Femur (tissue), 1 donor: ENCODE measurements at regions not wholly inside any gene's neighbourhood (a gene's known extent, or its start where the extent isn't known, plus 50 kb on each side); places are given as distances from the start of the nearest gene placed in this dataset.
"Not testable (repeated sequence)": the region's sequence is repeated elsewhere in the genome, so short reads cannot be mapped to it uniquely, and the experiment has no call there.

Source experiments
- DNase-seq: peaks from one replicate; pipeline ENCODE4 v3.0.0-alpha.2; 2017

- no peak for DNase-seq
Observed at GRCh38 chr11:34001557-34002064, 49.9 kb upstream of the CAPRIN1 start.

- DNase-seq, result no peak
Observed at GRCh38 chr11:33999393-33999792, 52.1 kb upstream of the CAPRIN1 start.

- DNase-seq, result no peak
Observed at GRCh38 chr11:33997584-33998251, 53.8 kb upstream of the CAPRIN1 start.

- peak; percentile 79 for DNase-seq
Observed at GRCh38 chr11:33996498-33997454, 54.8 kb upstream of the CAPRIN1 start.

- no peak for DNase-seq
Observed at GRCh38 chr11:33994937-33995336, 56.6 kb upstream of the CAPRIN1 start.

GRCh38 chr11:33991136-33991535 lies 60.4 kb upstream of the CAPRIN1 start:
- DNase-seq, result not testable (repeated sequence)

- DNase-seq, result not testable (repeated sequence)
Observed at GRCh38 chr11:33990131-33990530, 61.4 kb upstream of the CAPRIN1 start.

- DNase-seq, result no peak
Observed at GRCh38 chr11:33989461-33989860, 62.1 kb upstream of the CAPRIN1 start.

GRCh38 chr11:33988586-33989370 lies 62.8 kb upstream of the CAPRIN1 start:
- DNase-seq, result no peak

- DNase-seq, result peak; percentile 83
Observed at GRCh38 chr11:33987975-33988580, 63.5 kb upstream of the CAPRIN1 start.

- DNase-seq, result no peak
Observed at GRCh38 chr11:33987545-33987944, 64.0 kb upstream of the CAPRIN1 start.

GRCh38 chr11:33986597-33987501 lies 64.7 kb upstream of the CAPRIN1 start:
- DNase-seq, result not testable (repeated sequence)

- DNase-seq, result no peak
Observed at GRCh38 chr11:33984682-33985389, 66.7 kb upstream of the CAPRIN1 start.

- no peak for DNase-seq
Observed at GRCh38 chr11:33982661-33983060, 68.9 kb upstream of the CAPRIN1 start.

- no peak for DNase-seq
Observed at GRCh38 chr11:33980897-33981296, 70.6 kb upstream of the CAPRIN1 start.

GRCh38 chr11:33978376-33978775 lies 73.2 kb upstream of the CAPRIN1 start:
- DNase-seq, result no peak

- DNase-seq, result no peak
Observed at GRCh38 chr11:33977676-33978075, 73.9 kb upstream of the CAPRIN1 start.

GRCh38 chr11:33976495-33977199 lies 74.9 kb upstream of the CAPRIN1 start:
- DNase-seq, result no peak

- DNase-seq, result no peak
Observed at GRCh38 chr11:33974804-33975203, 76.7 kb upstream of the CAPRIN1 start.

GRCh38 chr11:33971530-33971929 lies 79.7 kb upstream of the LMO2 start:
- DNase-seq, result not testable (repeated sequence)
